ENCODE measurements at regions not wholly inside any gene's neighbourhood (a gene's known extent, or its start where the extent isn't known, plus 50 kb on each side); places are given as distances from the start of the nearest gene placed in this dataset.

GRCh38 chr6:79763301-79763700 lies 132.2 kb downstream of the SH3BGRL2 start:
- DNase-seq = no peak

DNA sequence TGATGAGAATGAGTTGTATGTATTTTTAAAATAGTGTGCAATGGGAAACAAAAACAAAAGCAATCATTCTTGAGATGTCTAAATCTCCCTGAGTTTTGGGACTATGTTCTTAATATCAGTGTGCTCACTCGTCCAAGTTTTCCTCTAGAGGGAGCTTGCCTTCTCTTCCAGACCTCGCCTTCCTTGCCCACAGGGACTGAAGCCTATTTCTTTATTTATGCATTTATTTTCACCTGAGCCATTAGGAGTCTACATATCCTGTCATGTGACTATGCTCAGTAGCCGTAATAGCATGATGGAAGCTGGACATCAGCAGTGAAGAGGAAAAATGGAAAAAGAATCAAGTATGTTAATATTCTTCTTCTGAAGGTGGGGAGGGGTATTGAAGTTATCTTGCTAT lies 131.2 kb downstream of the SH3BGRL2 start:
- no peak for DNase-seq

DNA sequence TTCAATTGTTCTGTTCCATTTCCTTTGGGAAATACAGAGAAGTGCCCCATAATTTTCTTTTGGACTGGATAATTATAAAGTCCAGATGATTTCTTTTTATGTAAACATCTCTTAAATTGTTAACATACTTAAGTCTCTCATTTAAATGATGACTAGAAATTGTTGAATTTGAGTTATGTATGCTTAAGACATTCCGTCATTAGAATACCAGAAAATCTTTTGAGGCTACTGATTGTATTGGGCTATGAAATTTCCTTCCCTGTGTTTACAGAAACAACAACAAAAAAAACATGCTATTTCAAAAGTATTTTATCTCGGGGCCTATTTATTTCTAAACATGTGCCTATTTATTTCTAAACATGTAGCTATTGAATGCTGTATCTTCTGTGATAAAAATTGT lies 125.4 kb downstream of the SH3BGRL2 start:
- DNase-seq = no peak

DNA sequence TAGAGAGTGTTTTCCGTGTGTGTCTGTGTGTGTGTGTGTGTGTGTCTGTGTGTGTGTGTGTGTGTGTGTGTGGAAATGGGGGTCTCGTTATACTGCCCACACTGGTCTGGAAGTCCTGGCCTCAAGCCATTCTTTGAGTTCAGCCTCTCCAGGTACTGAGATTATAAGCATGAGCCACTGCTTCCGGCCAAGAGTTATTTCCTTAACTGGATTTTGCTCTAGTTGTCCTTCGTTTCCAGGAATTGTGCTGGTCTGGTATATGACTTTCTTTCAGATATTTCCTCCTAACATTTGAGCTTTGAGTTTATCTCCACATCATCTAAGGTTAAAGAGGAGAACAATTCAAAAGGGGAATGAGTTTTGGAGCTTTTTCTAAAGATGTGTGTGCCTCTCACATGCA lies 124.8 kb downstream of the SH3BGRL2 start:
- DNase-seq = no peak
